ENCODE measurements at regions not wholly inside any gene's neighbourhood (a gene's known extent, or its start where the extent isn't known, plus 50 kb on each side); places are given as distances from the start of the nearest gene placed in this dataset.

GRCh38 chr5:87791869-87792268 lies 379.1 kb upstream of the CCNH start:
- ChIA-PET SMC1A (ENCODE audit: uncharacterized antibody, unreplicated experiment) (no interaction called here), CTCF (interaction anchor here (0.8 to 1.2 kb wide), 2 partner anchors 10 to 14 kb away, joined by 3 to 5 read pairs; no protein-coding TSS in a partner anchor), POLR2A (no interaction called here), RAD21 (ENCODE audit: unreplicated experiment) (interaction anchor here (0.9 kb wide), 1 partner anchor 10 kb away, joined by 3 read pairs; no protein-coding TSS in a partner anchor)
- no peak overlapping the region for H3K9ac ChIP-seq (ENCODE audit: control insufficient read depth, insufficient read depth, low read length)
- no TSS peak for BruUV-seq (replicated peaks)
- TF ChIP-seq ELK1 (IDR thresholded peaks at IDR 0.05; ENCODE audit: low read depth, low read length): no peak
- TF ChIP-seq GABPA (IDR thresholded peaks at IDR 0.05; ENCODE audit: low read depth): no peak
- no peak for TF ChIP-seq NFYB (IDR thresholded peaks at IDR 0.05; ENCODE audit: insufficient read depth, low read depth, low read length)
- TF ChIP-seq ATF7 (IDR thresholded peaks at IDR 0.05; ENCODE audit: low read depth): no peak
- no peak for TF ChIP-seq NFIC (IDR thresholded peaks at IDR 0.05; ENCODE audit: low read depth, low read length)
- no peak for TF ChIP-seq SIN3A (IDR thresholded peaks at IDR 0.05; ENCODE audit: low read depth, low read length)
- no peak for TF ChIP-seq JUNB (IDR thresholded peaks at IDR 0.05)
- TF ChIP-seq MXI1 (IDR thresholded peaks at IDR 0.05; ENCODE audit: low read depth, low read length): no peak
- TF ChIP-seq CUX1 (IDR thresholded peaks at IDR 0.05; ENCODE audit: insufficient replicate concordance, low read depth, low read length): no peak
- no peak for TF ChIP-seq ZBED1 (IDR thresholded peaks at IDR 0.05; ENCODE audit: borderline replicate concordance)
- no peak for TF ChIP-seq LARP7 (IDR thresholded peaks at IDR 0.05)
- no peak for TF ChIP-seq STAT1 (conservative IDR thresholded peaks at IDR 0.05)
- TF ChIP-seq USF2 (IDR thresholded peaks at IDR 0.05; ENCODE audit: borderline replicate concordance, low read depth, low read length): no peak
- no peak for TF ChIP-seq PAX5 (IDR thresholded peaks at IDR 0.05; ENCODE audit: borderline replicate concordance, low read depth, low read length)
- no peak for TF ChIP-seq ZBTB4 (CRISPR knock-in tag; IDR thresholded peaks at IDR 0.05)
- H4K20me1 ChIP-seq (ENCODE audit: control insufficient read depth, insufficient read depth): no peaks in the 10 kb centered on the region
- intact Hi-C loops (cut with micrococcal nuclease; ENCODE audit: unreplicated experiment) (no loop called here), in situ Hi-C loops (cut with MboI) (no loop called here)
- H2AFZ ChIP-seq (ENCODE audit: control insufficient read depth, low read depth, low read length): no peak overlapping the region
- DNase-seq (ENCODE audit: low read depth, low spot score) (no peak), FAIRE-seq (peak; percentile 23), ATAC-seq (no peak)
- no peak overlapping the region for H3K4me2 ChIP-seq (ENCODE audit: control insufficient read depth, insufficient read depth)
- H3K4me3 ChIP-seq: no peak overlapping the region
- H3K27ac ChIP-seq (ENCODE audit: control insufficient read depth, insufficient read depth): no peak overlapping the region
- H3K36me3 ChIP-seq (ENCODE audit: control insufficient read depth in 2 of 2, insufficient read depth in 2 of 2, low read length in 1 of 2): no peaks in the 10 kb centered on the region
- H3K9me3 ChIP-seq (replicated peaks; ENCODE audit: control insufficient read depth, insufficient read depth, low read length): no peaks in the 10 kb centered on the region
- no peaks in the 10 kb centered on the region for H3K27me3 ChIP-seq (replicated peaks in 1 of 2; ENCODE audit: control insufficient read depth in 2 of 2, insufficient read depth in 2 of 2, low read length in 1 of 2)
- H3K4me1 ChIP-seq (ENCODE audit: control insufficient read depth, insufficient read depth, low read length): no peaks in the 10 kb centered on the region
- no peaks in the 10 kb centered on the region for H3K79me2 ChIP-seq (ENCODE audit: control insufficient read depth, insufficient read depth, low read length)
- WGBS (ENCODE audit: insufficient coverage, insufficient replicate concordance, low lambda C conversion rate, missing lambda C conversion rate): under 1% methylated on average over 4 of the region's 4 CpGs

Measured in GM12878 (cell line).